Loucy (cell line): ENCODE measurements at regions not wholly inside any gene's neighbourhood (a gene's known extent, or its start where the extent isn't known, plus 50 kb on each side); places are given as distances from the start of the nearest gene placed in this dataset.
"Not testable (repeated sequence)": the region's sequence is repeated elsewhere in the genome, so short reads cannot be mapped to it uniquely, and the experiment has no call there.

Experiments
- EZH2phosphoT487 ChIP-seq: fragments of 200-600 bp; IDR thresholded peaks from 2 replicates; pipeline ENCODE4 v1.6.1; 2018; ENCODE audit warnings: antibody characterized with exemption, mild to moderate bottlenecking, moderate library complexity, borderline replicate concordance
- TF ChIP-seq, protein P1 (sequence below): fragments of 200-600 bp; sonication (generic); conservative IDR thresholded peaks from 2 replicates; pipeline ENCODE4 v1.5.1; 2014; ENCODE audit warnings: mild to moderate bottlenecking, antibody characterized with exemption, low read length

GRCh38 chr2:221724117-221724516 is 152.0 kb upstream of the EPHA4 start:
- TF ChIP-seq, protein P1, sequence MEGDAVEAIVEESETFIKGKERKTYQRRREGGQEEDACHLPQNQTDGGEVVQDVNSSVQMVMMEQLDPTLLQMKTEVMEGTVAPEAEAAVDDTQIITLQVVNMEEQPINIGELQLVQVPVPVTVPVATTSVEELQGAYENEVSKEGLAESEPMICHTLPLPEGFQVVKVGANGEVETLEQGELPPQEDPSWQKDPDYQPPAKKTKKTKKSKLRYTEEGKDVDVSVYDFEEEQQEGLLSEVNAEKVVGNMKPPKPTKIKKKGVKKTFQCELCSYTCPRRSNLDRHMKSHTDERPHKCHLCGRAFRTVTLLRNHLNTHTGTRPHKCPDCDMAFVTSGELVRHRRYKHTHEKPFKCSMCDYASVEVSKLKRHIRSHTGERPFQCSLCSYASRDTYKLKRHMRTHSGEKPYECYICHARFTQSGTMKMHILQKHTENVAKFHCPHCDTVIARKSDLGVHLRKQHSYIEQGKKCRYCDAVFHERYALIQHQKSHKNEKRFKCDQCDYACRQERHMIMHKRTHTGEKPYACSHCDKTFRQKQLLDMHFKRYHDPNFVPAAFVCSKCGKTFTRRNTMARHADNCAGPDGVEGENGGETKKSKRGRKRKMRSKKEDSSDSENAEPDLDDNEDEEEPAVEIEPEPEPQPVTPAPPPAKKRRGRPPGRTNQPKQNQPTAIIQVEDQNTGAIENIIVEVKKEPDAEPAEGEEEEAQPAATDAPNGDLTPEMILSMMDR = not testable (repeated sequence)
- TF ChIP-seq EZH2phosphoT487 = not testable (repeated sequence)
